Fibroblast of skin of right biceps (primary cell): ENCODE measurements at regions not wholly inside any gene's neighbourhood (a gene's known extent, or its start where the extent isn't known, plus 50 kb on each side); places are given as distances from the start of the nearest gene placed in this dataset.
A peak's percentile ranks its signal among the peaks of the same experiment; 100 is the strongest.

Source experiments
- DNase-seq: peaks from one replicate; pipeline ENCODE4 v3.0.0-alpha.2; 2013

DNA sequence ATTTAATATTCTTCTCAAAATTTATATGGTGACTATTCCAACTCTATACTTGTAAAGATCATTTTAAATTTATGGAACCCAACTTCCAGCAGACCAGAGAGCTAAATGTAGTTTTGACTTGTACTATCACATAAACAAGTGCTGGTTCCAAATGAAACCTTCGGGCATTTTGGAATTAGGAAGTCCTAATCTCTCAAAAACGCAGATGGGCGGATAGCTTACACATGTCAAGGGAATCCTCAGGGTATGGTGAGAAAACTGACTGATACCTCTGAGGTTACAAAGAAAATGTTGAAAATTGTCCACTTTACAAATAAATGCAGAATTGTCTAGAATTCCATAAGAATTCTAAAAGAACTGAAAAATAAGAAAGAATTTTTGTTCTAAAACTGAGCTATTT lies 224.1 kb downstream of the SS18 start:
- no peak for DNase-seq

DNA sequence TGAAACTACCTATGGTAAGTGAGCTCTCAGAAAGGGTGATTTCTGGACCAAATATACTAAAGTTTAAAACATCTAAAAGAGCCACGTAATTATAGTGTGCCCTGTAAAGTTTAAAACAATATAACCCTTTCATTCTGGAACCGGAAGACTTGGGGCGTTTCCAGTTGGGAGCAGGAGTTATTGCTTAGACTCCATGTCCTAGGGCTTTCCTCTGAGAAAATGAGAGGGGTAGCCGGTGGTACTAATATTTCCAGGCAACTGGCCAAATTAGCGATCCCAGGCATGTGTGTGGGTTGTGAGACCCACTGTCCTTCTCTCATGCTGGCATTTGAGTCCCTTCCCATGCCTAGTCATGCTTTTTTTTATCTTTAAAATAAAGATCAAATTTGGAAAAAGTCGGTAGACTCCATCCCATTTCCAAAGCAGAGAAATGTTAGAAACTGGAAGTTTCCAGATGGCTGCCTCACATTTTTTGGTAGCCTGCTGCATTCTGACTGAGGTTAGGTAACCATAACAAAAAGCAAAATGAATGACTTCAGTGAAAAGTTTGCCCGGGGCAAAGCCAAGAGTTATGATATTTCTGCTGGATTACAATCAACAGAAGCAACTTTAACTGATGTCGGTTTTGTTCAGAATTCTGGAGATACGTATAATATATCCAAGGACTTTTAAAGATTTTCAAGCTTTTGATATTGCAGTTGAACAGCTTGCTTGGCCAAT lies 227.4 kb downstream of the SS18 start:
- no peak for DNase-seq

DNA sequence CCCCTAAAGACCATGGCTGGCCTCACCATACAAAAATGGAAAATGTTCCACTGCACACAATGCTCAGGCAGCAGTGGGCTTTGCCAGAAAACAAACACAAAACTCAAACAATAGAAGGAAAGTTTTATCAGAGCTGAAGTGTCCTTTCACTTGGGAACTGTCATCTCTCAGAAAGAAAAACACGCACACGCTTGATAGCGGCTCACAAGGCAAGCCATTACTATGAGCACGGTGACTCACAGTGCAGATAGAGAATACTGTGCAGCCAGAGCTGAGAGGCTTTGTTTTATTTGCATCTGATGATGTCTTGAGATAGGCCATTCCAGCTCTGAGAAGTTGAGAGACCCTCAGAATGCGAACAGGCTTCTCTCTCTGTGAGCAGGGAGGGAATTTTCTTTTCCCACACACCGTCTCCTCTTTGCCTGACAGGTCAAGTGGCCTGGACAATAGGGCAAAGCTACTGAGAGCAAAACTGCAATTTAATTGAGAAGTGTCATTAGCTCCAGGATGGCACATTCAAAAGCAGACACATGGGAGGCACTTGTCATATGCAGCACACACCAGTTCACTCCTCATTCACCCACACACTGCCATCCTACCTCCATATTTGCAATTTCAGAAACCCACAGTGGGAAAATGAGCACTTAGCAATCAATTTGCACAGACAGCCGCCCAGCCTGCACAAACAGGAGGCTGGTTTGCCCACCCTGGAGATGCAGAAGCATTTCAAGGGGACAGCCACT lies 236.6 kb downstream of the SS18 start:
- DNase-seq = no peak

DNA sequence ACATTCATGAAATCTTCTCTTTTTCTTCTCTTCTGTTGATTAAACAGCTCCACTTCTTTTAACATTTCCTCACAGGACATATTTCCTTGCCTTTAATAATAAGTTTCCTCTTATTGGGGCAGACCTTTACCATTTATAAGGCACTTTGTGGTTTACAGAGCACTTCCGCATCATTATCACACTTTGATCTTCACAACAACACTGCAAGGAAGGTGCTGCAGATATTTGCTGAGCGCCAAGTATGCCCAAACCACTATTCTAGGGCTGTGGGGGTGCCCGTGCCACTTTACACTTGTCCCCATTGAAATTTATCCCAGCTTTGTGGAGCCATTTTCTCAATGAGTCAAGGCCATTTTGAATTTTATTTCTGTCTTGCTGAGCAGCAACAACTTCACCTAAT lies 246.6 kb downstream of the SS18 start:
- no peak for DNase-seq

DNA sequence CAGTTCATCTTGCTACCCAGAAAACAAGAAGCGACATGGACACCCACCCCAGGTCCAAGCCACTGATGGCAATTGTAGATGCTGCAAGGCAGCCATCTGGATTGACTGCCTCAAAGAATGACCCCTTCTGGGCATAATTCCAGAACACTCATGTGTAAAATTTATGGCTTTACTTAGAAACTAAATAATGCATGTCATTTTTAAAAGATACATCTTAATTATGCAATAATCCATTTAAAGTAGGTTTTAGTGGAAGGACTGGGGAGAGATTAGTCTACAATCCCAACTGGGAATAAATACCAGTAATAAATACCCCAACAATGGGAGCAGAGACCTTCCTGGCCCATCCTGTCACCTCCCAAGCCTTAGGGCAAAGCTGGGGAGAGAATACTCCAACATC lies 247.7 kb downstream of the SS18 start:
- no peak for DNase-seq

DNA sequence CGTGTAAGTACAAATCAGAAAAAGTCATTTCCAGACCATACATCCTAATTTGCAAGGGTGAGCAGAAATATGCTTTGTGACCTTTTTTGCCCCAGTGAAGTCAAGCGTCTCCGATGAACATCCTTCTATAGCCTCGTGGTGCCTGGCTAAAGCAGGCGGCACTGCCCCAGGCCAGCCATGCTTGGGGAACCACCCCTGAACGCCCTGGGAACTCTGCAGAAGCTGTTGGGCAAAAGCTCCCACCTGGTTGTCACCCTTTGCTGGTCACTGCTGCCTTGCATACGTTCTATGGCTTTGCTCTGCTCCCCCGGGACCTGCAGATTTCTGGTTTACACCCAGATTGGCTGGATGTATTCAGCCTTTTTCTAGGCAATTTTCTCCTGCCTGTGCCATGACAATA lies 256.4 kb downstream of the SS18 start:
- DNase-seq = no peak

DNA sequence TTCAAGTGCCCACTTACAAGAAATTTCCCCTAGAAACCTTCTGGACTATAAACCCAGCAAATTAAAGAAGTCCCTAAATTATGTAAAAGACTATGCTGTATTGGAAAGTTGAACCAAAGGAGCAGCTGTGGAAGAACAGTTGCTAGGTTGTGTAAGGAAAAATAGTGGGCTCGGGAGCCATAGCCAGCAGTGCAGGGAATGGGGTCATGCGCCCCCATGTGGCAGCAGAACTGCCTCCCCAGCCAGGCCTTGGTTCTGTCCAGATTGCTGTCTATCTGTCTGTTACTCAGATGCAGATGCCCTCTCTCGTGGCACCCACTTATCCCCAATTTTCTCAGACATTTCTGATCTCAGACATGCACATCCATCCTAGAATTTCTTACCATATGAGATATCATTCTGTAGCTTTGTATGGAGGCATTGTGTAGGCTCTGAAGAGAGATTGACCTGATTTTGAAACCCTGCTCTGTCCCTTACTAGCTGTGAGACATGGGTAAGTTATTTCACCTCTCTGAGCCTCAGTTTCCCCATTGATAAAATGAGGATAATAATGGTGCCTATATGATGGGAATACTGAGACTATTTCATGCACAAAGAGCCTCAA lies 258.3 kb downstream of the SS18 start:
- DNase-seq = peak; percentile 75

DNA sequence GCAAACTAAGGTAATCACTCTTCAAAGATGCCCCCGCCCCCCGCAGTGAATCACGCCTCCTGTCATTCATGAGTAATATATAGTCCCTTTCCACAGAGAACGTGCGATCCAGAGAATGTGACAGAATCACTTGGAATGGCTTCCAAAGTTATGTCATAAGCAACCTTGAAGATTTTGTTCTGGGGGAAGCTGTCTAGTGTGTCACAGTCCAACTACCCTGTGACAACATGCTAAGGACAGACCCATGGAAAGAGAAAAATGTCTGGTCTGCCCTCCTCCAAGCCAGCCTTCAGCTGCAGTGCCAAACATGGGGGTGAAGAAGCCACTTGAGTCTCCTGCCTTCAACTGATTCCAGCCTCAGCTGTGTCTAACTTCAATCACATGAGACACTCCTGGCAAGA lies 259.1 kb downstream of the SS18 start:
- DNase-seq = peak; percentile 59

DNA sequence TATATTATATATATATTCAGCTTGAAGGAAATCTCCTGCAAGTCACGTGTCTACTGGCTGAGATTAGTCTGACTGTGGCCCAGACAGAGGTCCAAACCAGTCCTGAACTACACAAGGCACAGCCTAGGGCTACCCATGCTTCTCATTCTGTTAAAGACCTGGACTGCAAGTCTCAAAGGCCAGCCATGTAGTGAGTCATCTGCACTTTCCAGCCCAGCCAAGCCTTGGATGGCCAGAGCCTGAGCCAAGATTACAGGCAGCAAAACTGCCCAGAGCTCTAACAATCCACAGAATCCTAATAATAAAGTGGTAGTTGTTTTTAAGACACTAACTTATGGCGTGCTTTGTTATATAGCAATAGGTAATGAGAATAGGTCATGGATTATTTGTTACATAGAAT lies 259.6 kb downstream of the SS18 start:
- DNase-seq = peak; percentile 49

DNA sequence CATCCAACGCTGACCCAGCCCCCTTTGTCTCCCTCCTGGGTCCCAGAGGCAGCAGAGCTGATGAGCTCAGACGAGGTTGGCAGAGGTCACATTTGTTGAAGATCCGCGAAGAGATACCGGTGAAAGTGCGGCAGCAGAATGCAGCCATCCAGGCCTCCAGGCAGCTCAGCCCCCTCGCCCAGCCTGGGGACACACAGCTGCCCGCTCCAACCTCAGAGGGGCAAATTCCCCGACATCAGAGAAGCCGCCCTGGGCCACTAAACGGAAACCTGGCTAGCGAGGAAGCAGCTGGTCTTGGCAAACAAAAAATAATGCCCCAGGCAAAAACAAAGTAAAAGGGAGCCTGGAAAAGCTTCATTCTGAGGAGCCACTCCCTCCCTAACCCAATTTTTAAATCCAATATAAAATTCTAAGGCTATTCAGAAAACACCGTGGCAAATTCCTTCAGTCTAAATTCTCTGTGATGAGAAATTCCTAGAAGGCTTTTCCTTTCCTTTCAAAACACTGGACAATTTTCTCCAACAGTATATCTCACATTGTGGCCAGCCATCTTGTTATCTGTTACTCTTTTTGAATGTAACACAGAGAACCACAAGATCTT lies 262.4 kb downstream of the SS18 start:
- DNase-seq = peak; percentile 51

DNA sequence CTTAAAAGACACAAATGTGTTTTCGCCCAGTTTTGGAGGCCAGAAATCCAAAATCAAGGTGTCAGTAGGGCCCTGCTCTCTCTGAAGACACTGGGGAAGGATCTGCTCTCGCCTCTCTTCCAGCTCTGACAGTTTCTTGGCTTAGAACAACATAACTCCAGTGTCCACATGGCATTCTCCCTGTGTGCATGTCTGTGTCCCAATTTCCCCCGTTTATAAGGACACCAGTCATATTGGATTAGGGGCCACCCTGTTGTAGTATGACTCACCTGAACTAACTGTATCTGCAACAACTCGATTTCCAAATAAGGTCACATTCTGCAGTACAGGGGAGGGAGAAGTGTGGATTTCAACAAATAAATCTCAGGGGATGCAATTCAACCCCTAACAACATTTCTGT lies 263.2 kb downstream of the SS18 start:
- DNase-seq = peak; percentile 66

DNA sequence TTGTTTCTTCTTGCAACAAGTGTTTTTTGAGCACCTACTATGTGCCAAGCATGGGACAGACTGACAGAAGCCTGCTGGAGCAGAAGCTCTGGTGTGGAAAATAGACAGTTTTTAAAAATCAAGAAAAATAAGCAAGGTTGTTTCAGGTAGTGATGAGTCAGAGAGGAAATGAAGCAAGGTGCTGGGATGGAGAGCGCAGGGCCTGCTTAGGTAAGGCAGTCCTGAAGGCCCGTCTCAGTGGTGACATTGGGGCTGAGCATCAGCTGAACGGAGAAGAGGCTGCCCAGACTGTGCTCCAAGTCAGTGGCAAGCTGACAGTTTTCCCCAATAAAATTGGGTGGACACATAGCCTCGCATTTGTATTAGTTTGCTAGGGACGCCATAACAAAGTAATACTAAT lies 263.6 kb downstream of the SS18 start:
- DNase-seq = no peak

DNA sequence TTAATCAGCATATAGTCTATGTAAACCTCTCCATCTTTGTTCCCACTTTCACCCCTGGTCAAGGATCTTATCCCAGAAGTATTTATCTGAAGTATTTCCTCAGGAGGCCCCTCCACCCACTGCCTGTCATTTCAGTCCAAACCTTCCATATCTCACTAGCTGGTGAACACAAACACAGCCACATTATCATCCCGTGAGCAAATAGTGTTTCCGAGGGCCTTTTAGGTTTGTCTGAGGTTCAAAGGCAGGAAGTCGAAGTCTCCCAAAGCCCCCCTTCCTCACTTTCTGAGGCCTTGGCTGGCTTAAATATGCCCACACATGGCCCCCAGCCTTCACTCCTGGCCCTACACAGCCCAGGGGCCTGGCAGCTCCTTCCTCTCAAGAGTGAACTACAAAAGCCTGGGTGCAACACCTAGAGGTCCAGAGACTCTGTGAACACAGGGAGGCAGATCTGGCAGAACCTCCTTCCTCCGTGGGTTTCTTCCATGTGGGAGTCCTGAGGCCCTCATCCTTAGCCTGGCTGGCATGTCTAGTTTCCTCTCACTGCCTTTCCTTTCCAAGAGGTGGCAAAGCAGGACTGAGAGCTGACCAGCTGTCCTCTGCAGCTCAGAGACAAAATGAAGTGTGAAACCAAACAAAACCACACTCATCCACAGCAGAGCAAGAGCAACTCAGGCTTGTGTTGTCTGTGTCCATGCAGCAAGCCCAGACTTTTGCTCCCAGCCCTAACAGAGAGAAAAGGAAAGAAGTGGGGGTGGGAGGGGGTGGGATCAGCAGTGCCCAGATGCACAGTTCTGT lies 264.2 kb downstream of the SS18 start:
- no peak for DNase-seq

DNA sequence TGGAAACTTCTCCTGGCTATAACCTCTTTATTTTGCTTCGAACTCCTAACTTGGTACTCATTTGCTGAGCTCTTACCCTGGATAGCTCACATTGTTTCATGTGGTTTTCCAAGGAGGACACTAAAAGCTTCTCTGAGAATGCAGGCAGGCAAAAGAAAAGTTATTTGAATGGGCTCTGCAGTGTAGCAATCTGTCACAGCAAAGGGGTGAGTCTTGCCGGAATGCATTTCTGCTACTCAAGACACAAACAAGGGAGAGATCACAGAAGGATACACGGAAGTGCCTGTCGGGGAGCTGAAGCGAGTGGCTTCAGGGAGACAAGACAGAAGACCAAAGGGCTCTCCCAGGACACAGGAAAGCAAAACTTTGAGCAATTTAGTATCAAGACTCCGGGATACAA lies 265.4 kb downstream of the SS18 start:
- DNase-seq = peak; percentile 15

DNA sequence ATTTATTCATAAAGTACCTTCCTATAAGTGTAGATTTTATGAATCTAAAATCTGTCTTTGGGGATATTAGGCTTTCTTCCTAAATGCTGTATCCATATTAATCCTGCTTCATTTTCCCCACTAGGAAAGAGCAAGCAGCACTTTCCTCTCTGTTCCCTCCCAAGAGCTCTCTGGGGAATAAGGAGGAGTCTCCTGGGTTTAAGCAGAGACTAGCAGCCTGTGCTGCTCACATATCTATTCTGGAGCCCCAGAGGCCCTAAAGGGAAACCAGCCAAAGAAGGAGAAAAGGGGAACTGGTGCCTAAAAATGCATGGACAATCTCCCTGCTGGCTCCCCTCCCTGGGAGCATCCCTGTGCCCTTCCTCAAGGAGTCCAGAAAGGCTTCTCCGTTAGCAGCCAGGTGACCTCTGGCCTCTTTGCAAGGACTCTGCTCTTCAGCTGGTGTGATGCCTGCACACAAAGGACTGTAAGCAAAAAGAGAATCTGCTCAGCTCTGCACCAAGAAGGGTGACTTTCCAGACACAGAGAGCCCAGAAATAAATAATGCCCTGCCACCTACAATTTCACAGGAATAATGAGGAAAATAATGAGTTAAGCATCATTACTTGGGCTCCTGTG lies 270.6 kb downstream of the SS18 start:
- DNase-seq = no peak

DNA sequence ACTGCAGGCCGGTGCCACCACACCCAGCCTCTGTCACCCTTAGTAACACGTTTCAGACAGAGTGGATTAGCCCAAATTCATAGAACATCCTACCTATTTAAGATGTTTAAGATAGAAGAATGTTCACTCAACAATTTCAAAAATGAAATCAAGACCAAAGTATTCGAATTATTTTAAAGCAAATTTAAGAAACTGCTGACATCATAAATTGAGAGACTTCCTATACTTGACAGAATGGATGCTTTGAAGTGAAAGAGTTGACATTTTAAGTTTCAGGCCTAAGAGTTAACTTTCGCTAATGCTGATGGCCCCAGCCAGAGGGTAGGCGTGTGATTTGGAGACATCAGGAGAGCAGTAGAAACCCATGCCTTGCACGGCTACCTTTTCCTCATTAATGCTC lies 271.9 kb downstream of the SS18 start:
- no peak for DNase-seq

DNA sequence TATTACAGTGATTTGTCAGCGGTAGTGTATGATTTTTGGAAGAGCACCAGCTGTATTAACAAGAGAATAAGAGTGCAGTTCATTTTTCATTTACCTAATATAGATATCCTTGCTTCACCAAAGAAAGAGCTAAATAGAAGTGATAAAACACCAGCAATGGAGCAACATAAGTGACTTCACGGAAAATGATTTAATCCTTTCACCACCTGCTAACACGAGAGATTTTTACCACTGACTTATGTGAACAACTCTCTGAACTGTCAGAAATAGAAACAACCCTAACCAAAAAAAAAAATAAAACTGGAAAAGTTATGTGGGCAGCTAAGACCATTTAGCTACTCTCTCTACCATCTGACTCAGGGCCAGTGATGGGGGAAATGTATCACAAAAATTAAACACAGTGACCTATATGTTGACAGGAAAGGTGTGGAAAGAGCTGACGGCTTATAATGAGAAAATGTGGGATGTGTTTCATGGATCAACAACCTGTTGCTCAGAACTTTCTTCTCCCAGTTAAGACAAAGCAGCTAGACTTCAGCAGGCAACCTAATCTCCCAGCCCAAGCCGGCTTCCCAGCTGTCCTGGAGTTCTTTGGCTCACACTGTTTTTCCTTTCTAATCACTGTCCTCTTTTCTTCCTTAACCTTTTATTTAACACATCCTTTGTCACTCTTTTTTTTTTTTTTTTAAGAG lies 272.7 kb downstream of the SS18 start:
- DNase-seq = peak; percentile 62

DNA sequence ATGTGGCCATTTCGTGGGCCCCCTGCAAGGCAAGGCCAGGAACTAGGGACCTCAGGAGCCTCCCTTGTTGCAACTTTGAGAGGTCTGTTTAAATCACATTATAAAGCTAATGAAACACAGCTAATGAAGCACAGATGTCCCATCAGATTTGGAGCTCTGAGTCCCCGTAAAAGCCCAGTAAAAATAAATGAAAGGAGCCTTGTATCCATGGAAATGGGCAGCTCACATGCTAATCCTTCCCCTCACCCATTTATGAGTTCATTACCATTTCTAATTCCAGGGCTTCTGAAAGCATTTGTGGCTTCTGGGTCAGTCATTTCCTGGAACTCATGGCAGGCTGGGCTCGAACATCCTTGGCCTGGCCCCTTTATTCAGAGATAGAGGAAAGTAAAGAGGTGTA lies 274.8 kb downstream of the SS18 start:
- peak; percentile 77 for DNase-seq

DNA sequence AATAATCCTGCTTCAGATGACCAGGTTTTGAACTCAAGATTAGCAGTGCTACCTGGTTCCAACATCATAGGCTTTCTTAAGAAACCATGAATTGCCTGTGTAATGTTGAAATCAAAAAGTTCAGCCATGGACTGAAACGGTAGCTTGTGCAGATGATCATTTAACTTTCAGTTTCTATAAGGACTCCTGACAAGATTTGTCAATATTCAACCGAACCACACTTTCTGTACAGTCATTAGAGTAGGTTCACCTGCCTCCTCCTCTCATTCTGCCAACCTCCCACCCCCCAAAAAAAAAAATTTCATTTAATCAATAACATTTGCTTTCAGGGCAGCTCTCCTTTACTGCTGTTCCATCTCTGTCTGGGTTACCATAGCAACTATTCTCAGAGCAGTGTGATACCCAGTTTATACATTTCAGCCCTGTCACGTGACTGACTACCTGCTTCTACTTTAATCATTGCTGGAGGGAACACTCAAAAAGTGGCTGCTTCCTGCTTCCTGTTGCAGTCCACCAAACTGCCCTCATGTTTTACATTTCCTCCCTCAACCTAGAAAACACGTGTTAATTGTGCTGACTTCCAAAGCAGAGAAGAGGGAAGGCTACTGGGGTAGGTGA lies 275.5 kb downstream of the SS18 start:
- DNase-seq = no peak

DNA sequence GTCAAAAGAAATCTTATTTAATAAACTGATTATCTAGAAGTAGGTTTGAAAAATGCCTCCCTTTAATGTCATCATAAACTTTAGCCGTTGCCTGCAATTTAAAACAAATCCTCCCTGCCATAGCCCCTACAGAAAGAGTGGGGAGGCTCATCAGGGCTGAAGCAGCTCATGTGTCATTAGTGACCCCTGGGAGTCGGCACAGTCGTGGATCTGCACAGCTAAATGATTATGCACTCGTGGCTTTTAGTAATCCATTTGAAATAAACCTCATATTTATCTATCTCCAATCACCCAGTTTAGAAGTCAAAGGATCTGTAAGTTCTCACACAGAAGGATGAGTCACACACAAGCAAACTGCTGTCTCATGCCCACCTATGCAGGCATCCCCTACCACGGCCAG lies 277.3 kb downstream of the SS18 start:
- DNase-seq = peak; percentile 40

DNA sequence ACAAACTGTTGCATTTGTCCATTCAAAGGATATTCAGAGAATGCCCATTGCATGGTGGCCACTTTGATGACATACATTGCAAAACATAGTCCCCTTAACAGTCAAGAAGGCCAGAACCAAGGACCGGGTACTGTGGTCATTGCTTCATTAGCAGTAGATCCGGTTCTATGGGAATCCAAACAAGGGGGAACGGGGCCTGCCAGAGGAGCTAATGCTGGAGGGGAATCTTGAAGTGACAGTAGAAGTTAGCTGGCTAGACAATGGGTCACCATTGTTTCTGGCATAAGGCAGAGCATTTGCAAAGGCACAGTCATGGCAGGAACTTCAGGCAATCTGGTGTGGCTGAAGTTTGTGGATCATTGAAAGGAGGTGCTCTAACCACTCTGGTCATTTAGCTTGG lies 279.7 kb downstream of the SS18 start:
- DNase-seq = no peak

DNA sequence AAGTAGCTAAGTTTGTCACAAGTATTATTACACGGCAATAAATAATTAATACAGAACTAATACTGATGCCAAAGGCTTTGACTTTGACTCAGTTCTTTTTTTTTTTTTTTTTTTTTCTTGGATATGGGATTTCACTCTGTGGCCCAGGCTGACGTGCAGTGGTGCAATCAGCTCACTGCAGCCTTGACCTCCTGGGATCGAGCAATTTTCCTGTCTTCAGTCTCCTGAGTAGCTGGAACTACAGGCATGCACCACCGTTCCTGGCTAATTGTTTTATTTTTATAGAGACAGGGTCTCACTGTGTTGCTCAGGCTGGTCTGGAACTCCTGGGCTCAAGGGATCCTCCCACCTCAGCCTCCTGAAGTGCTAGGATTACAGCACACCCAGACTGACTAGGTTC lies 284.5 kb downstream of the SS18 start:
- DNase-seq = no peak
